GM21390 (cell line): ENCODE measurements at regions not wholly inside any gene's neighbourhood (a gene's known extent, or its start where the extent isn't known, plus 50 kb on each side); places are given as distances from the start of the nearest gene placed in this dataset.
"Not testable (repeated sequence)": the region's sequence is repeated elsewhere in the genome, so short reads cannot be mapped to it uniquely, and the experiment has no call there.

Experiments
- ATAC-seq: cut with Tn5 transposase; IDR thresholded peaks from one replicate; pipeline ENCODE4 v1.9.1; 2021; ENCODE audit not compliant: unreplicated experiment

DNA sequence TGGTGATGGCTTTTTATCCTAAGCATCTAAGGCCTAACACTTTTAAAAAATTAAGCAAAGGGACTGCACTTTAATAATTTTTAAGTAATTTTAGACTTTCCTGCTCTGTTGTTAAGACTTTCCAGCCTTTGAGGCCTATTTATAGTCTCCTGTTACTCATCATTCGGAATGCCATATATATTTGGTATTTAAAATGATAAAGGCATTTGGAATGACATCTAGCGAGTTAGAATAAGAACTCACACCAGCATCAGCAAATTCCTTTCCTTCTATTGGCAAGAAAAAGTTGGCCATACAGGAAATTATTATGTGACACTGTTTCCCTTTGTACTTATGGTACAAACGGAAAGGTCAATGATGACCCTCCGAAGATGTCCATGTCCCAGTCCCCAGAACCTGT is 88.1 kb upstream of the STMND1 start:
- no peak for ATAC-seq

DNA sequence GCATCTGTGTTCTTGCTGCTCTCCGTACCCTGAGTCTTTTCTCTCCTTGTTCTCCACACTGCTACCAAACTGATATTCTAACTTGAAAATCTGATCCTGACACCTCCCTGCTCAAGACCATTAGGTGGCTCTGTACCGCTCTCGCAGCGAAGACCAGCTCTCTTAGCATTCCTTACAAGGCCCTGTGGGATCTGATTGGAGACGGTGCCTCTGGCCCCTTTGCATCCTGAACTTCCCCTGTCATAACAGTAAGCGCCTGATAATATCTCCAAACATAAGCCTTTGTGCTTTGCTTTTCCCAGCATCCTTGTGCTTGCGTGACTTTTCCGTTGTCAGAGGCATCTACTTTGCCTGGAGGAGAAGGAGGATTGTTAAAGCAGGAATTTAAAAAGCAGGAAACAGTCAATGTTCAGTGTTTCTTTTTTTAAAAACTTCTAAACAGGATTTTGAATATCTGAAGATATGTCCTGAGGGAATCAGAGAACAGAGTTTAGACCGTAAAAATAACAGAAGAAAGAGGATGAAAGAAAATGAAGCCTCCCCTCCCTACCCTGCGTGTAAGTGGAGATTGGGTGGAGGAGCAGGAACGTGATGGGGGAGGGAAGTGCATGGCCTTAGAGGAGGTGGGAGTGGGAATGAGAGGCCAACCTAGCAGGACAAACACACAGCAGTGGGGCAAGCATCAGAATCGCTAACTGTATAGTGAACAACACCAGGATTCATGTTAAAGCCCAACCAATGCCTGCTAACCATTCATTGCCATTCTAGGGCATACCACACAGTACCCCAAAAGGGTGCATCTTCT is 89.2 kb upstream of the STMND1 start:
- no peak for ATAC-seq

DNA sequence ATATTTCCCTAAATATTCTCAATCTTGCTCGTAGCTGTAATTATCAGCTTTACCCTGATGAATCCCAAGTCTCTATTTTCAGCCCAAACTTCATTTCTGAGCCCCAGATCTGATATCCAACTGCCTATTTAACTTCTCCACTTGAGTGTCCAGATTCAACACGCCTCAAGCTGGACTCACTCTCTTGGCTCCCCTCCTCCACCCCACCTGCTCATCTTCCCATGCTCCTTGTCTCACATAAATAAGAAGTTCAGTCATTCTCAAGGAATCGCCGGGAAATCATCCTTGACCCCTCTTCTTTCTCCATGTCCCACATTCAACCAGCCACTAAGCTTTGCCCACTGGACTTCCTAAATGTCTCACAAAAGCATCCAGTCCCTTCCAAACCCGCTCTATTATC is 89.9 kb upstream of the STMND1 start:
- ATAC-seq, result no peak

DNA sequence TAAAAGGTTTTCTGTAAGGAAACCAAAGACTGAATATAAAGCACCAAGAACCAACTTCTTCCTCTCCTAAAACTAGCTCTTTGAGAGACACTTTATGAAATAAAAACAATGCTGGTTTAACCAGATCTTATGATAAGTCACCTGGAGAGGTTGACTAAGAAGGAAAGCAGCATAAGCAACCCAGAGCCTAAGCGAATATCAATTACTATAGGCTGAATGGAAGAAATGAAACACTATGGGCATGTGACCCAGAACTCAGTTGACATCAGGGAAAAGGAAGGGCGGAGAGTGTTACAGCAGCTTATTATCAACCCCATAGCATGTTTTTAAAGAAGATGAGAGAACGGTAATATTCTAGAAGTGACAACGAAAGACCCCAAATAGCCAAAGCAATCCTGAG is 94.1 kb upstream of the STMND1 start:
- ATAC-seq, result no peak

DNA sequence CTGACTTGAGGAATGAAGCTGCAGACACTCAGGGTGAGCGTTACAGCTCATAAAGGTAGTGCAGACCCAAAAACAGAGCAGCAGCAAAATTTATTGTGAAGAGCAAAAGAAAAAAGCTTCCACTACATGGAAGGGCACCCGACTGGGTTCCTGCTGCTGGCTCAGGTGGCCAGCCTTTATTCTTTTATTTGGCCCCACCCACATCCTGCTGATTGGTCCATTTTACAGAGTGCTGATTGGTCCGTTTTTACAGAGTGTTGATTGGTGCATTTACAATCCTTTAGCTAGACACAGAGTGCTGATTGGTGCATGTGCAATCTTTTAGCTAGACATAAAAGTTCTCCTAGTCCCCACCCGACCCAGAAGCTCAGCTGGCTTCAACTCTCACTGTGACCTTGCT is 95.3 kb upstream of the STMND1 start:
- ATAC-seq, result no peak

DNA sequence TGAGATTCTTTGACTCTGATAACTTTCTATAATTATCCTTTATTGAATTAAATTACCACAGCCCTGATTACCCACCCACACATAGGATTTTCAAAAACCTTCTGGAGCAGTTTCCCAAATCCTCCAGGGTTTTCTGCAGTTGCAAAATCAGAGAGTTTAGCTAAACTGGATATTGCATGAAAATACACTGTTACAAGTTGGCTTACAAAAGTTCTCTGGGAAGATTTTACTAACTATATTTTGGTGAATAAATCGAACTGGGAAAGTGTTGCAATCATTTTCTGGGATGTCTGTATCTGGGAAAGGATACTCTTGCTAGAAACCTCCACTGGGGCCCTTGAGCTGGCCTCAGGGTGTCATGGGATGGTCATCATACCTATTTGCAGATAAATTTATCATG is 97.6 kb upstream of the STMND1 start:
- ATAC-seq, result no peak

DNA sequence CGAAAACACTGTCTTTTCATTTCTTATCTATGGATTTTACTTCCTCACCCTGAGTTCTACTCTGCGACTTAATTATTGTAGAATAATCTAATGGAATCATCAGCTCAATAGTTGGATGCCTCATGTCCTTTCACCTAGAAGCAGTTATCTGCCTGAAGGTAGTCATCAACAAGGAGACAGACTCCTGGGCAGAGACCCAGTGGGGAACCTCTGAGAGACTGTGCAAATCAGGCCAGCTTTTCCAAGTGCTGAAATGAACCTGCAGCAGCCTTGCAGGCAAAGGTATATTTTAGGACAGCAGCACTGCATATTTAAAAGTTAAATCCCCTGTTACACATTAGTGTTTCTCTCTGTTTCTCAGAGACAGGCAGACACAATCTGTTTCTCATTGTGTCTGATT is 99.7 kb upstream of the STMND1 start:
- ATAC-seq, result no peak

DNA sequence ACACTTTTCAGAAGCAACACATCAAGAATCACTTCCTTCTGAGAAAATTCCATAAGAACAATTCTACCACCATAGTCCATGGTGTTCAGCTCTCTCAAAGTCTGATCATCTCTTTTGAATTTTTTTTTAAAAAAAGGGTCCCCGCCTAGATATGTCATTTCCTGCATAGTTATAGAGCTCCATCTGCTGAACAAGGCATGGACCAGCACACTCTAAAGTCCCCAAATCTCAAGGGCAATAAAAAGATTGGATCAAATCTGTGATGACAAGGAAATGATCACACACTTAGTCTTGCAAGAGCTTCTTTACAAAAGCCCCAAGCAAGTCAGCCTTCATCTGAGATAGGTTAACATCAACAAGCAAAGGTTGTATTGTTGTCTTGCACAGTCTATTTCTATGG is 100.7 kb upstream of the STMND1 start:
- ATAC-seq, result no peak

DNA sequence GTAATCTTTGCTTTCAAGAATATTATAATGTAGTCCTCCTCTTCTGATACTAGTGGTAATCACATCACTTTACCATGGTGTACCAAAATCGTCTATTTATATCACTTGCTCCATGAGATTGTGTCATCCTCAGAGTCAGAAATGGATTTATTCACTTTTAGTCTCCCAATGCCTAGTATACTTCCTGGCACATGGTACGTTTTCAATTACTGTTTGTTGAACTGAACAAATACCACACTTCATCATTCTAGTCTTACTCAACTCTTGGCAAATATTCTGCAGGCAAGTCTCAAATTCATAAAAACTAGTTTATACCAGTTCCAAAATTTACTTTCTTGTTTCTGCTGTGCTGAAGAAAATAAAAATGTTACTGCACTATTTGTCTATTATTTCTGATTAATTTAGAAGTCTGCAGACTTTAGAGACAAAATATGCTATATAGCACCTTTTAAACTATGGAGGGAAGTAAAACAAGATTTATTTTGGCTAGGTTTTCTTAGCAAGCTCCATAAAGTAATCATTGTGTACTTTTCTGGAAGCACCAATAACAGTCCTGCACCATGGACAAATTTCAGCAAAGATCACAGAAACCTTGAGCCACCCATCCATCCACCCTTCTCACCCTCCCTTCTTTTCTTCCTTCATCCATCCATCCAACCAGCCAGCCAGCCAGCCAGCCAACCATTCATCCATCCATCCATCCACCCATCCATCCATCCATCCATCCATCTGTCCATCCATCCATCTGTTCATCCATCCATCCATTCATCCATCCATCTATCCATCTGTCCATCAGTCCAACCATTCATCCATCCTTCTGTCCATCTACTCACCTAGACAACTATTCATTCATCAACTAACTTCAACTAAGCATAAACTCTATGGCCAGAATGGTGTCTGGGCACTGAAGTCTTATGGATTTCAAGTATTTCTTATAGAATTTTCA is 102.1 kb upstream of the STMND1 start:
- no peak for ATAC-seq

DNA sequence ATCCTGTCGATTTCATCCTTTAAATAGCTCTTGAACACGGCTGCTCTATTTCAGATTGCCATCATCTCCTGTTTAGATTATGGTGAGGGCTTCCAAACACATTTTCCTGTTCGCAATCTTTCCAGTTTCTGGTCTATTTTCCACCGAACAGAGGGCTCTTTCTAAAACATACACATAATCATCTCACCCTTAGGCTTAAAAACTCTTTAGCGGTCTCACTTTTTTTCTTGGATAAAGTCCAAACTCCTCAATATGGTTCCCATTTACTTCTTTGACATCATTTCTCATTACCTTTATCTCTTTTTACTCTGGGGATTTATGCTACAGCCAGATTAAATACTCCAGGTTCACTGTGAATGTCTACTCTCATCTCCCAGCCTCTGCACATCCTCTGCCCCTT is 103.4 kb upstream of the STMND1 start:
- ATAC-seq, result no peak

DNA sequence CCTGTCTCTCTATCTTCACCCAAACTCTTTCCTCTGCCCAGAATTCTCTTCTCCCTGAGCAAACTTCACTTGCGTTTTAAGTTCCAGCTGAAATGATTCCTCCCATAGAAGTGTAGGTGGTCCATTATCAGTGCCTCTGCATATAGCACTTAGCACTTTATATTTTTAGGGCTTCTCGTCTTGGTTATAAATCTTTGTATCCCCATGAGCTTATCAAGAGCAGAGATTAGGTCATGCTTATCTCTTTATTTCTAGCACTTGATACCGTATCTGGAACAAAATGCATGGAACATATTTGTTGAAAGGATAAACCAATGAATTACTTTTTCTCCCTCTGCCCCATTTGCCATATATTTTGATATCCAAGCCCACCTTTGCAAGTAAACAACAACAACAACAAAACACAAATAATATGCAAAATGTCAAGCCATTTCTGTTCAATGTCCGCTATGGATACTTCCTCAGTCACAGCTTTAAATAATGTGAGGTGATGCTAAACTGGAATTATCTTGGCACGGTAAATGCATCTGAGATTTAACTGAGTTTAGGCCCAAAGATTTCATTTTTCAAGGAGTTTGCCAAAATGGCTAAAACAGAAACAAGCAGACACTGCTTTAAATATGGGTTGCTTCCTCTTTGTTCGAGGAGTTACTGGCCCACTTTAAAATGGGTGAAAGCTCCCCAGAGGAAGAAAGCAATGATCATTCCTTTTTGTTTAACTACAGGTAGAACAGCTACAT is 106.2 kb upstream of the STMND1 start:
- ATAC-seq, result no peak

DNA sequence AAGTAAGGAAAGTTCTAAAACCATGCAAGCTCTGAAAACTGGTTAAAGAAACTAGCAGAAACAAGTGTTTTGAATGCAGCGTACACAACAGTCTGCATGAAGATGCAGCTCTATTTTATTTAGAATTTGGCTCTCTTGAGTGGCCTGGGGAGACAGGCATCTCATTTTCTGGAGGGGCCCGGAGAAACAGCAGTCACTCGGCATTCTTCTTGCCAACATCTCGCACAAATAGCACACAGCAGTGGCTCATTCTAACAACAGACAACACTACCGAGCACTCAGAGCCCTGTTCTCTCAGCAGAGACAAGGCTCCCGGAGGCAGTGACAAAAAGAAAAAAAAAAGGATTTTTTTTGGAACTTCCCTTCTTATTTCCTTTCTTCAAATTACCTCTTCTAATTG is 108.5 kb upstream of the STMND1 start:
- no peak for ATAC-seq

DNA sequence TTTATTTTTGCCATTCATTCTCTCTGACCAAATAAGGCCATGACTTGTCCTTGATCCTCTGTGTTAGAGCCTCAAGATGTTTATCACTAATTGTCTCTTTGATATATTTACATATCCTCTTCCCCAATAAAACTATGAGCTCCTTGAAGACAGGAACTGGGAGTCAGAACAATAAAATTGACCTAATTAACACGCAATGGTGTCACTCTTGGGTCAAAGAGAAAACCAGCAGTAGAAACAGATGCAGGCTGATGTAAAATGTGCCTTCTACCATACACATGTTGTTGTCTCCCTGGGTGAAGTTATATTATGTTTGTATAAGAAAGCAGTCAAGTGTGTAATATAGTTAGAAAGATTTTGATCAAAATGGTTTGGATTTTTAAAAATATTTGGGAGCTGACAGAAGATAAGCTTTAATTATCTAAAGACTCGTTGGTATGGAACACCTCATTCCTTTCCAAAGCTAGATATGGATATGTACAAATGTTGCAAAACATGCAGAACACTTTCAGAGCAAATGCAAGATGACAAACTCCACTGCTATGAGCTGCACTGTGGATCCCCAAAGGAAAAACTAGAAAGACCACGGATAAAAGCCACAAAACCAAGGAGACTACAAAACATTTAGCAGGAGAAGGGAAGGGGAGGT is 109.7 kb upstream of the STMND1 start:
- ATAC-seq, result no peak

DNA sequence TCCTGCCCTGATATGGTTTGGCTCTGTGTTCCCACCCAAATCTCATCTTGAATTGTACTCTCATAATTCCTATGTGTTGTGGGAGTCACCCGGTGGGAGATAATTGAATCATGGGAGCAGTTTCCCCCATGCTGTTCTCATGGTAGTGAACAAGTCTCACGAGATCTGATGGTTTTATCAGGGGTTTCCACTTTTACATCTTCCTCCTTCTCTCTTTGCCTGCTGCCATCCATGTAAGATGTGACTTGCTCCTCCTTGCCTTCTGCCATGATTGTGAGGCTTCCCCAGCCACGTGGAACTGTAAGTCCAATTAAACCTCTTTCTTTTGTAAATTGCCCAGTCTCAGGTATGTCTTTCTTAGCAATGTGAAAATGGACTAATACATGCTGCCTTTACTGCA is 111.9 kb upstream of the STMND1 start:
- ATAC-seq, result not testable (repeated sequence)

DNA sequence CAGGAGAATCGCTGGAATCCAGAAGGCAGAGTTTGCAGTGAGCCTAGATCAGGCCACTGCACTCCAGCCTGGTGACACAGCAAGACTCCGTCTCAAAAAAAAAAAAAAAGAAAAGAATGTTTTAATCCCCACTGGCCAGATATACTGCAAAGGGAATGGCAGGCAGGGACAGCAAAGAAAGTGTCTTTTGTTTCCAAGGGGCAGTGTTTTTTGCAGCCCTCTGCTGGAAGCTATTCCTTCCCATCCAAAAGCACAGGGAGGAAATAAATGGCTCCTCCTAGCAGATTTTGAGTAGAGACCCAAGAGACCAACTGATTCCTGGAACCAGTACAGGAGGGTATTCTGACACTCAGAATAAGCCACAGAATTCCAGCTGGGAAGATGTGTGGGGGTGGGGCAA is 112.5 kb upstream of the STMND1 start:
- ATAC-seq, result no peak

DNA sequence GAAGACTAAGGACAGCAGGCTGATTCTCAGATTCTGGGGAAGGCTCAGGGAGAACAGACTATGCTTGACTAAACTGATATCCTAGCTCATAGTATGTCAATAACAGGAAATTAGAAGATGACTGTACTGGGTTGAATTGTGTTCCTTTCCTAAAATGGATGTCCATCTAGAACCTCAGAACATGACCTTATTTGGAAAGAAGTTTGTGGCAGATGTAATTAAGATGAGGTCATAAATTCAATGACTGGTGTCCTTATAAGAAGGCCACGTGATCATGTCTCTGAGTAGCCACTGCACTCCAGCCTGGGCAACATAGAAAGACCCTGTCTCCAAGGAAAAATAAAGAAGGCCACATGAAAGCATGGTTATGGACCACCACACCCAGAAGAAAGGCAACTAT is 113.9 kb upstream of the STMND1 start:
- ATAC-seq, result no peak

DNA sequence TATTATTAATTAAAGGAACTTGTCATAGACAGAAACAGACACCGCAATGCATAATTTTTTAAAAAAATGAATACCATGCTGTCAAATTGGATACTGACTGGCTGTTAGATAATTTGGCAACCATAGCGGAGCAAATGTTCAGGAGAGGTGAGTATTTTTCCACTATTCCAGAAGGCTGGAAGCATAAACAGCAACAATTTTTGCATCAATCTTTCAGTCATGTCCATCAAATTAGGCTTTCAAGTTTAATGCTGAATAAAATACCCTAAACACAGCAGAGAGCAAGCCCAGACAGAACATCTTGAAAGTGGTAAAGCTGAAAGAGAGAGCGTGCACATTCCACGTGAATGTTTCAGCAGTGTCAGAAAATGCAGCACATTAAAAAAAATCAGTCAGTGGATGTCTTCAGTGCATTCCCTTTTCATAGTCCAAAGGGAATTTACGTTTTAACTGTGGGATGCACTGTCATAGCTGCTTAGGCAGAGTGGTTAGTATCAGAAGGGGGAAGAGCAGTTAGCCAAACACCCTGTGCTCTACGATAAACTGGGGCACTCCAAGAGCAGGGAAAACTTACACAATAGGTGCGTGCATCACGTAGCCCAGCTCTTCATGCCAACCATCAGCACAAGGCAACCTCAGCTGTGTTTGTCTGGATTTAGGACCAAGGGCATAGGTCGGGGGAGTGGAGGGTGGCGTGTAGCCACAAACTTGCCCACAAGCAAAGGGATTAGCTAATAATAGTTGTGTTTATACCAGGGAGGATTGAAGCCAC is 116.2 kb upstream of the STMND1 start:
- ATAC-seq, result no peak

DNA sequence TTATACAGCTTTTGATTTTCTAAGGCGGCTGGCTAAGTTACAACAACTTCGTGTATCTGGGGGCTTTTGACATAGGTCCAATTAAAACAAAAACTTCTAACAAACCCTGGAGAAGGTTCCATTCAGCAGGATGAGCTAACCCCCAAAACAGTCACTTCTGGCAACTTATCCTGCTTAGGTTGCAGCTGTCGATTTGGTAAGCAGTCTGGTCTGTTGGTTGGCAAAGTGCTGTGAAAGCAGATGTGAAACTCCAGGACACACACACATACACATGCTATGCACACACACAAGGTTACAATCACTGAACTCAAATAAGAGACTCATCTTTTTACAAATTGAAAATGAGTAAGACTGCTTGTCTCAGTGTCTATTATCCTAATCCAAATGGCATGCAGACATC is 119.0 kb upstream of the STMND1 start:
- ATAC-seq, result no peak

DNA sequence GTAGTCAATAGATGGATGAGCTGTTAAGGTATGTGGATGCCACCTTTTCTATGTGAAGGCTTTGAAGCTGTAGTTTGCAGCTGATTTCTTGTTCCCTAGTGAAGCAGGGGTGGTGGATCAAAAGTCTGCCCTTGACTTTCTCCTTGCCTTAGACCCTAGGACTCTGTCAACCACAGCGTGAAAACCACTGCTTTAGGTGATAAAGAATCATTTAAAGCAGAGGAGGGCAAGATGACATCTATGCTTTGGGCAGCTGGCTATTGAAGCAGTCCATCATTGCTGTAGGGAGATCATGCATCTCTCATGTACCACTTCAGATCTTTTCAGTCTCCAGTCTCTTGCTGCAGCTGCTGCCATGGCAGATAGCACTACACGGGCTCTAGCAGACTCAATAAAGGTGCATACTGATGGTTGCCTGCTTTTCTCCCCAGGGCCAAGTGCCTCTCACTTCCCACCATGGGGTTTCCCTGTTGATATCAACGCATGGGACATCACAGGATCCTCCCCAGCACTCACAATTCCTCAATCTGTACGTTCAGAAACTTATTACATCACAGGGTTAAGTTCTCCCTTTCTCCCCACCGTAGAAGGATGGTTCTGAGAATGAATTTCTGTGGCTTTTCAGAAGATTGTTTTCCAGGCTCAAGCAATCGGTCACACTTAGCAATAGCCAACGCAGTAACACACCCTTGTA is 122.0 kb upstream of the STMND1 start:
- no peak for ATAC-seq

DNA sequence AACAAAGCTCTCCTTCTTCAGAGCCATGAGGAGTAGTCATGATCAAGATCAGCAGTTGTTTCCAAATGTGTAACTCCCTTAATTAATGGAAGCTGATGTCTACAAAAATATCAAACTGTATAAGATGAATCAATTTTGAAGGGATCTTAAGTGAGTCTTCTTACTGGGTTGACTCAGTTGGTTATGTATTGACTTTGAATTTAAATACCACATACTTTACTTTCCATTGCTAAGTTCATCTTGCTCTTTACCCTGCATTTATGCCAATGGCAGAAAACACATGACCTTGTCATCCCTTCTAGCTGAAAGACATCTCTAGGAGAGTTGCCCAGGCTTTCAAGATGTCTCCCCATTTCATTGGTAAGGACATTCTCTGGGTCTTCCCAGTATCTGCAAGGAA is 123.2 kb upstream of the STMND1 start:
- no peak for ATAC-seq
